Prostate gland (tissue), 2 donors: ENCODE measurements at regions not wholly inside any gene's neighbourhood (a gene's known extent, or its start where the extent isn't known, plus 50 kb on each side); places are given as distances from the start of the nearest gene placed in this dataset.

ENCODE experiments used
- POLR2A ChIP-seq: fragments of 450-650 bp; IDR thresholded peaks from one replicate; pipeline ENCODE4 v1.6.1; 2016; ENCODE audit warnings: antibody characterized with exemption, mild to moderate bottlenecking
- TF ChIP-seq, protein P1 (sequence below), 4 experiments: fragments of 200-600 bp in 2 of 4; fragments of 450-650 bp in 2 of 4; sonication (generic) in 2 of 4; IDR thresholded peaks; 1 replicate in 3 of 4; 2 replicates in 1 of 4; pipeline ENCODE4 v1.5.1; 2016 to 2019; ENCODE audit warnings: antibody characterized with exemption in 4 of 4, mild to moderate bottlenecking in 2 of 4, moderate library complexity in 2 of 4

GRCh38 chr7:33728873-33729551, 176.3 kb upstream of the BMPER start:
- TF ChIP-seq, protein P1, sequence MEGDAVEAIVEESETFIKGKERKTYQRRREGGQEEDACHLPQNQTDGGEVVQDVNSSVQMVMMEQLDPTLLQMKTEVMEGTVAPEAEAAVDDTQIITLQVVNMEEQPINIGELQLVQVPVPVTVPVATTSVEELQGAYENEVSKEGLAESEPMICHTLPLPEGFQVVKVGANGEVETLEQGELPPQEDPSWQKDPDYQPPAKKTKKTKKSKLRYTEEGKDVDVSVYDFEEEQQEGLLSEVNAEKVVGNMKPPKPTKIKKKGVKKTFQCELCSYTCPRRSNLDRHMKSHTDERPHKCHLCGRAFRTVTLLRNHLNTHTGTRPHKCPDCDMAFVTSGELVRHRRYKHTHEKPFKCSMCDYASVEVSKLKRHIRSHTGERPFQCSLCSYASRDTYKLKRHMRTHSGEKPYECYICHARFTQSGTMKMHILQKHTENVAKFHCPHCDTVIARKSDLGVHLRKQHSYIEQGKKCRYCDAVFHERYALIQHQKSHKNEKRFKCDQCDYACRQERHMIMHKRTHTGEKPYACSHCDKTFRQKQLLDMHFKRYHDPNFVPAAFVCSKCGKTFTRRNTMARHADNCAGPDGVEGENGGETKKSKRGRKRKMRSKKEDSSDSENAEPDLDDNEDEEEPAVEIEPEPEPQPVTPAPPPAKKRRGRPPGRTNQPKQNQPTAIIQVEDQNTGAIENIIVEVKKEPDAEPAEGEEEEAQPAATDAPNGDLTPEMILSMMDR (IDR thresholded peaks at IDR 0.05) = no peak
- no peak for TF ChIP-seq POLR2A
